HEK293 (cell line): ENCODE measurements at regions not wholly inside any gene's neighbourhood (a gene's known extent, or its start where the extent isn't known, plus 50 kb on each side); places are given as distances from the start of the nearest gene placed in this dataset.

Experiments used
- CTCF ChIA-PET: fragments of 350-600 bp; formaldehyde crosslinking; extraction: SDS; loops from one replicate; lab custom pipeline; 2021; ENCODE audit warnings: antibody characterized with exemption; lab: Yijun Ruan, JAX
- POLR2A ChIA-PET: fragments of 300-600 bp; formaldehyde crosslinking; extraction: SDS; loops from one replicate; lab custom pipeline; 2020; ENCODE audit warnings: antibody characterized with exemption, inconsistent platforms; lab: Yijun Ruan, JAX
- H3K27ac ChIP-seq: fragments of 200-500 bp; sonication (Bioruptor generic); 2 replicates; pipeline ENCODE4 v1.5.1; 2014; ENCODE audit warnings: low read depth, low read length, control low read depth, inconsistent platforms; ENCODE audit errors: extremely low read depth
- H3K36me3 ChIP-seq, 2 experiments: fragments of 200-500 bp in 1 of 2; sonication (Bioruptor generic) in 1 of 2; 1 replicate in 1 of 2; 2 replicates in 1 of 2; pipeline ENCODE4 v1.5.1; 2014 to 2017; ENCODE audit warnings: inconsistent platforms in 2 of 2, low read length in 2 of 2; ENCODE audit not compliant: control insufficient read depth in 2 of 2, insufficient read depth in 1 of 2
- H3K4me1 ChIP-seq: fragments of 200-500 bp; sonication (Bioruptor generic); 2 replicates; pipeline ENCODE4 v1.5.1; 2014; ENCODE audit warnings: mild to moderate bottlenecking, low read length, inconsistent platforms; ENCODE audit not compliant: control insufficient read depth, insufficient read depth
- H3K4me3 ChIP-seq: 2 replicates; pipeline ENCODE4 v1.5.1; 2011; ENCODE audit warnings: low read depth, mild to moderate bottlenecking, control low read depth, low read length, moderate library complexity
- H3K9me3 ChIP-seq: fragments of 200-500 bp; sonication (Bioruptor generic); 2 replicates; pipeline ENCODE4 v1.5.1; 2014; ENCODE audit warnings: low read depth, low read length, inconsistent platforms; ENCODE audit not compliant: control insufficient read depth, insufficient read depth
- BCL11A ChIP-seq: fragments of 450-650 bp; formaldehyde crosslinking; IDR thresholded peaks from 2 replicates; pipeline ENCODE4 v1.5.1; 2016; ENCODE audit warnings: low read depth, missing biosample characterization, missing genetic modification characterization
- HOXD13 ChIP-seq: sonication (generic); formaldehyde crosslinking; IDR thresholded peaks from 2 replicates; pipeline ENCODE4 v1.8.0; 2022; ENCODE audit warnings: missing genetic modification reagents, borderline replicate concordance
- PRDM1 ChIP-seq: fragments of 450-650 bp; formaldehyde crosslinking; IDR thresholded peaks from 2 replicates; pipeline ENCODE4; 2016; ENCODE audit warnings: missing biosample characterization, missing genetic modification characterization
- REST ChIP-seq: fragments of 450-650 bp; formaldehyde crosslinking; IDR thresholded peaks from 2 replicates; pipeline ENCODE4 v1.5.1; 2016; ENCODE audit warnings: missing biosample characterization, missing genetic modification characterization
- SP7 ChIP-seq: fragments of 450-650 bp; formaldehyde crosslinking; IDR thresholded peaks from 2 replicates; pipeline ENCODE4 v1.5.1; 2016; ENCODE audit warnings: missing biosample characterization, missing genetic modification characterization
- YY2 ChIP-seq: fragments of 450-650 bp; formaldehyde crosslinking; IDR thresholded peaks from 2 replicates; pipeline ENCODE4 v1.5.1; 2016; ENCODE audit warnings: missing biosample characterization, missing genetic modification characterization
- ZBTB10 ChIP-seq: fragments of 450-650 bp; formaldehyde crosslinking; IDR thresholded peaks from 2 replicates; pipeline ENCODE4 v1.5.1; 2016; ENCODE audit warnings: missing biosample characterization, missing genetic modification characterization
- ZBTB7A ChIP-seq: fragments of 450-650 bp; formaldehyde crosslinking; IDR thresholded peaks from 2 replicates; pipeline ENCODE4 v1.5.1; 2016; ENCODE audit warnings: low read depth, missing biosample characterization, missing genetic modification characterization
- ZFP3 ChIP-seq: fragments of 450-650 bp; formaldehyde crosslinking; IDR thresholded peaks from 2 replicates; pipeline ENCODE4 v1.5.1; 2016; ENCODE audit warnings: low read depth, missing biosample characterization, missing genetic modification characterization
- ZNF112 ChIP-seq: fragments of 450-650 bp; formaldehyde crosslinking; IDR thresholded peaks from 2 replicates; pipeline ENCODE4 v1.5.0; 2017; ENCODE audit warnings: missing biosample characterization, missing genetic modification characterization
- ZNF121 ChIP-seq: fragments of 450-650 bp; formaldehyde crosslinking; IDR thresholded peaks from 2 replicates; pipeline ENCODE4 v1.5.1; 2016; ENCODE audit warnings: missing biosample characterization, missing genetic modification characterization
- ZNF169 ChIP-seq: fragments of 450-650 bp; formaldehyde crosslinking; IDR thresholded peaks from 2 replicates; pipeline ENCODE4 v1.5.1; 2016; ENCODE audit warnings: missing biosample characterization, missing genetic modification characterization
- ZNF174 ChIP-seq: fragments of 450-650 bp; formaldehyde crosslinking; IDR thresholded peaks from 2 replicates; pipeline ENCODE4 v1.5.0; 2017; ENCODE audit warnings: missing biosample characterization, mild to moderate bottlenecking, missing genetic modification characterization
- ZNF18 ChIP-seq: fragments of 450-650 bp; formaldehyde crosslinking; IDR thresholded peaks from 2 replicates; pipeline ENCODE4 v1.5.1; 2016; ENCODE audit warnings: missing biosample characterization, missing genetic modification characterization
- ZNF266 ChIP-seq: fragments of 450-650 bp; formaldehyde crosslinking; IDR thresholded peaks from 2 replicates; pipeline ENCODE4 v1.5.1; 2016; ENCODE audit warnings: missing biosample characterization, missing genetic modification characterization, low read depth
- ZNF394 ChIP-seq: fragments of 450-650 bp; formaldehyde crosslinking; IDR thresholded peaks from 2 replicates; pipeline ENCODE4 v1.5.1; 2016; ENCODE audit warnings: missing biosample characterization, missing genetic modification characterization, mild to moderate bottlenecking, moderate library complexity, borderline replicate concordance
- ZNF514 ChIP-seq: fragments of 450-650 bp; formaldehyde crosslinking; IDR thresholded peaks from 2 replicates; pipeline ENCODE4 v1.5.1; 2016; ENCODE audit warnings: missing biosample characterization, missing genetic modification characterization
- ZNF555 ChIP-seq: fragments of 450-650 bp; formaldehyde crosslinking; conservative IDR thresholded peaks from 2 replicates; pipeline ENCODE4 v1.5.1; 2017; ENCODE audit warnings: missing biosample characterization, mild to moderate bottlenecking, missing genetic modification characterization, inconsistent platforms
- ZNF561 ChIP-seq: fragments of 450-650 bp; IDR thresholded peaks from 2 replicates; pipeline ENCODE4 v1.5.1; 2018; ENCODE audit warnings: missing biosample characterization, missing genetic modification characterization, borderline replicate concordance
- ZNF571 ChIP-seq: fragments of 450-650 bp; formaldehyde crosslinking; IDR thresholded peaks from 2 replicates; pipeline ENCODE4 v1.5.0; 2017; ENCODE audit warnings: missing biosample characterization, missing genetic modification characterization
- ZNF624 ChIP-seq: fragments of 450-650 bp; formaldehyde crosslinking; IDR thresholded peaks from 2 replicates; pipeline ENCODE4 v1.5.1; 2017; ENCODE audit warnings: missing biosample characterization, missing genetic modification characterization
- ZNF629 ChIP-seq: fragments of 450-650 bp; formaldehyde crosslinking; IDR thresholded peaks from 2 replicates; pipeline ENCODE4 v1.5.1; 2017; ENCODE audit warnings: missing biosample characterization, missing genetic modification characterization
- ZNF654 ChIP-seq: fragments of 450-650 bp; formaldehyde crosslinking; IDR thresholded peaks from 2 replicates; pipeline ENCODE4 v1.5.1; 2016; ENCODE audit warnings: low read depth, missing biosample characterization, missing genetic modification characterization
- ZNF670 ChIP-seq: fragments of 450-650 bp; formaldehyde crosslinking; IDR thresholded peaks from 2 replicates; pipeline ENCODE4 v1.5.1; 2016; ENCODE audit warnings: missing biosample characterization, missing genetic modification characterization, low read depth
- ZNF692 ChIP-seq: fragments of 450-650 bp; formaldehyde crosslinking; IDR thresholded peaks from 2 replicates; pipeline ENCODE4 v1.5.1; 2016; ENCODE audit warnings: missing biosample characterization, missing genetic modification characterization
- ZNF701 ChIP-seq: fragments of 450-650 bp; formaldehyde crosslinking; IDR thresholded peaks from 2 replicates; pipeline ENCODE4 v1.5.1; 2016; ENCODE audit warnings: missing biosample characterization, missing genetic modification characterization
- ZNF707 ChIP-seq: fragments of 450-650 bp; formaldehyde crosslinking; IDR thresholded peaks from 2 replicates; pipeline ENCODE4 v1.5.1; 2016; ENCODE audit warnings: missing biosample characterization, missing genetic modification characterization
- ZNF830 ChIP-seq: fragments of 450-650 bp; IDR thresholded peaks from 2 replicates; pipeline ENCODE4 v1.5.0; 2018; ENCODE audit warnings: missing biosample characterization, missing genetic modification characterization, low read depth, mild to moderate bottlenecking, moderate library complexity

GRCh38 chrX:15946783-15947580, 92.4 kb upstream of the AP1S2 start:
- Histone ChIP-seq H3K4me1 (no peaks in the 10 kb centered on the region), H3K27ac (no peak overlapping the region), H3K36me3 (no peaks in the 10 kb centered on the region), H3K9me3 (no peaks in the 10 kb centered on the region), H3K4me3 (no peak overlapping the region)
- CTCF ChIA-PET: no interaction called here
- POLR2A ChIA-PET: interaction anchor here (0.7 kb wide), 1 partner anchor 8 kb away, joined by 4 read pairs; no protein-coding TSS in a partner anchor
- TF ChIP-seq ZNF692 (tag by site-specific recombination): no peak
- no peak for TF ChIP-seq ZNF266 (tag by site-specific recombination)
- no peak for TF ChIP-seq REST (tag by site-specific recombination)
- TF ChIP-seq PRDM1 (tag by site-specific recombination): peak; percentile 96

- CTCF ChIA-PET: interaction anchor here (0.6 to 0.7 kb wide), 2 partner anchors 10 to 476 kb away, joined by 3 to 5 read pairs; no protein-coding TSS in a partner anchor
These were observed 88.8 kb upstream of the AP1S2 start for GRCh38 chrX:15943391-15943790.

GRCh38 chrX:15942307-15942706, 87.7 kb upstream of the AP1S2 start:
- ChIA-PET CTCF (no interaction called here), POLR2A (no interaction called here)
- Histone ChIP-seq H3K4me1 (no peaks in the 10 kb centered on the region), H3K9me3 (no peaks in the 10 kb centered on the region), H3K36me3 (no peaks in the 10 kb centered on the region), H3K27ac (no peak overlapping the region), H3K4me3 (no peak overlapping the region)
- TF ChIP-seq ZNF18 (tag by site-specific recombination) (no peak), BCL11A (tag by site-specific recombination) (no peak), ZNF174 (tag by site-specific recombination) (no peak), YY2 (no peak), ZFP3 (tag by site-specific recombination) (no peak), ZNF561 (no peak), ZNF670 (tag by site-specific recombination) (no peak), ZNF169 (tag by site-specific recombination) (no peak), ZNF701 (tag by site-specific recombination) (no peak), ZBTB10 (tag by site-specific recombination) (no peak), ZNF629 (tag by site-specific recombination) (no peak), ZBTB7A (tag by site-specific recombination) (no peak)

More at GRCh38 chrX:15943391-15943790, 88.8 kb upstream of the AP1S2 start:
- H3K4me1 ChIP-seq: no peaks in the 10 kb centered on the region
- no peaks in the 10 kb centered on the region for H3K36me3 ChIP-seq
- no peak overlapping the region for H3K27ac ChIP-seq
- POLR2A ChIA-PET: no interaction called here
- H3K4me3 ChIP-seq: no peak overlapping the region
- no peaks in the 10 kb centered on the region for H3K9me3 ChIP-seq
- TF ChIP-seq ZNF571 (tag by site-specific recombination) (no peak), SP7 (tag by site-specific recombination) (no peak), ZNF394 (tag by site-specific recombination) (no peak), ZNF654 (tag by site-specific recombination) (no peak), ZNF830 (no peak), ZNF112 (tag by site-specific recombination) (no peak), HOXD13 (CRISPR knock-in tag) (no peak), ZNF707 (tag by site-specific recombination) (no peak), YY2 (no peak), ZNF624 (tag by site-specific recombination) (no peak), ZNF514 (no peak), ZNF121 (tag by site-specific recombination) (no peak), ZNF555 (tag by site-specific recombination) (no peak)
